OCI-LY3 (cell line): ENCODE measurements at regions not wholly inside any gene's neighbourhood (a gene's known extent, or its start where the extent isn't known, plus 50 kb on each side); places are given as distances from the start of the nearest gene placed in this dataset.

Experiments
- CTCF ChIP-seq: fragments of 200-600, 300-600 bp; sonication (generic); IDR thresholded peaks from 2 replicates; pipeline ENCODE4 v1.5.1; 2014; ENCODE audit warnings: antibody characterized with exemption, low read length, low read depth
- EZH2phosphoT487 ChIP-seq: fragments of 200-600 bp; shearing (Covaris generic); IDR thresholded peaks from 2 replicates; pipeline ENCODE4 v1.6.1; 2018; ENCODE audit warnings: antibody characterized with exemption, mixed run types, low read depth

GRCh38 chr3:74693696-74694393 lies 79.4 kb upstream of the CNTN3 start:
- TF ChIP-seq CTCF (no peak), EZH2phosphoT487 (no peak)
